Loucy (cell line): ENCODE measurements at regions not wholly inside any gene's neighbourhood (a gene's known extent, or its start where the extent isn't known, plus 50 kb on each side); places are given as distances from the start of the nearest gene placed in this dataset.

Experiments used
- EZH2phosphoT487 ChIP-seq: fragments of 200-600 bp; IDR thresholded peaks from 2 replicates; pipeline ENCODE4 v1.6.1; 2018; ENCODE audit warnings: antibody characterized with exemption, mild to moderate bottlenecking, moderate library complexity, borderline replicate concordance
- TF ChIP-seq, protein P1 (sequence below): fragments of 200-600 bp; sonication (generic); conservative IDR thresholded peaks from 2 replicates; pipeline ENCODE4 v1.5.1; 2014; ENCODE audit warnings: mild to moderate bottlenecking, antibody characterized with exemption, low read length

DNA sequence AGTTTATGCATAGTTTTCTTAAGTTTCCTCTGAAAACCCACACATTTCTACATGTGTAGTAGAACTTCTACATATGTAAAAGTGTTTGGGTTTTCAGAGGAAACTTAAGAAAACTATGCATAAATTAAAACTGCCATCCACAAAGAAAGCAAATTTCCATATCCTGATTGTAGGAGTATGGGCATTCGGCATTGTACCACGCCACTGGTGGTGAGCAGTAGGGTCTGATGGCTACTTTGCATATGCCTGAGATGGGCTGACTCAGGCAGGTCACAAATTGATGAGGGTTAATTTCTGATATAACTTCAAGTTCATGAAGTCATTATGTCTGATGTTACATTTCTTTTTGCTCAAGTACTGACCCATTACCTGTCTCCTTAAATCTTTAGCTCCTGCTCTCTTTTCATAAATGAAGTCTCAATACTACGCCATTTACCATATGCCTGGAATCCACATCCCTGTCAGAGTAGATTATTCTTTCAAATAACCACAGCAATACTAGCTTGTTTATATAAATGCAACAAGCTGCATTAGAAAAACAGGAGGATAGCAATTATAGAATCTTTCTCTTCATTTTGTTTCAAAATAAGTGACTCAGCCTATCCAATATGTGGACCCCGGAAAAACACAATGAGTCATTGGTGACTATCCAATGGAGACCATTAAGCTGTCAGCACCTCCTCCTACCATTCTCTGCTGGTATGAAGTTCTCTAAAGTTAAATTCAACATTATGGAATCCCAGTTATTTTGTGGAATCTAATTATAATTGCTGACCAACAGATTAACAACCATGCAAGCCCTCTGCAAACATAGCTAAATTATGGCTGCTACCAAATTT lies 355.2 kb upstream of the UBE2E3 start:
- TF ChIP-seq, protein P1, sequence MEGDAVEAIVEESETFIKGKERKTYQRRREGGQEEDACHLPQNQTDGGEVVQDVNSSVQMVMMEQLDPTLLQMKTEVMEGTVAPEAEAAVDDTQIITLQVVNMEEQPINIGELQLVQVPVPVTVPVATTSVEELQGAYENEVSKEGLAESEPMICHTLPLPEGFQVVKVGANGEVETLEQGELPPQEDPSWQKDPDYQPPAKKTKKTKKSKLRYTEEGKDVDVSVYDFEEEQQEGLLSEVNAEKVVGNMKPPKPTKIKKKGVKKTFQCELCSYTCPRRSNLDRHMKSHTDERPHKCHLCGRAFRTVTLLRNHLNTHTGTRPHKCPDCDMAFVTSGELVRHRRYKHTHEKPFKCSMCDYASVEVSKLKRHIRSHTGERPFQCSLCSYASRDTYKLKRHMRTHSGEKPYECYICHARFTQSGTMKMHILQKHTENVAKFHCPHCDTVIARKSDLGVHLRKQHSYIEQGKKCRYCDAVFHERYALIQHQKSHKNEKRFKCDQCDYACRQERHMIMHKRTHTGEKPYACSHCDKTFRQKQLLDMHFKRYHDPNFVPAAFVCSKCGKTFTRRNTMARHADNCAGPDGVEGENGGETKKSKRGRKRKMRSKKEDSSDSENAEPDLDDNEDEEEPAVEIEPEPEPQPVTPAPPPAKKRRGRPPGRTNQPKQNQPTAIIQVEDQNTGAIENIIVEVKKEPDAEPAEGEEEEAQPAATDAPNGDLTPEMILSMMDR = no peak
- no peak for TF ChIP-seq EZH2phosphoT487
